ENCODE measurements at regions not wholly inside any gene's neighbourhood (a gene's known extent, or its start where the extent isn't known, plus 50 kb on each side); places are given as distances from the start of the nearest gene placed in this dataset.

DNA sequence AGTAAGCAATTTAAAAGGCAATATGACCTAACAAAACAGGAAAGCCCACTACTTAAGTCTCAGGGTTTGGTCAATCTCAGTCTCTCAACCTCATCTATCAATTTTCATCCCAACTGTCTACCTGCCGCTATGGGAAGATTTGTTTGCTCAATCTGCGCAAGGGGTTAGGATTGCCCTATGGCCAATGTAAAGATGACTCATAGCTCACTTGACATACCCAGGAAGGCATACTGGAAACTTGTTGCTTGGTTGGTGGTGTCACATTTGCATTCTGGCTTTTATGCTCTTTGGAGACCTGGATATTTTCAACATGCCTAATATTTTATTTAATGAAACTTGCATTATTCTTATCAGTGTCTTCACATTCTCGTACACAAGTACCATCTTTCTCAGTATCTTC, 78.1 kb upstream of the TMEM196 start:
- TF ChIP-seq POLR2A (IDR thresholded peaks at IDR 0.05; ENCODE audit: low read length) (no peak), GATA1 (IDR thresholded peaks at IDR 0.05; ENCODE audit: low read depth, low read length) (no peak)

Data from erythroblast (primary cell).